GM13976 (cell line): ENCODE measurements at regions not wholly inside any gene's neighbourhood (a gene's known extent, or its start where the extent isn't known, plus 50 kb on each side); places are given as distances from the start of the nearest gene placed in this dataset.
A peak's percentile ranks its signal among the peaks of the same experiment; 100 is the strongest.

Source experiments
- DNase-seq: peaks from one replicate; pipeline ENCODE4 v3.0.0; 2012; ENCODE audit warnings: low spot score
- in situ Hi-C: fragments of 300-500 bp; cut with MboI; formaldehyde crosslinking; loops from one replicate; pipeline ENCODE4 v1.12.0; 2022; ENCODE audit warnings: low sequenced_read_pairs, mixed read lengths, inconsistent platforms; ENCODE audit not compliant: unreplicated experiment
- TF ChIP-seq, protein P1 (sequence below): IDR thresholded peaks from 2 replicates; pipeline ENCODE4 v1.5.1; 2012; ENCODE audit warnings: borderline replicate concordance, mild to moderate bottlenecking; ENCODE audit not compliant: insufficient read depth; ENCODE audit errors: extremely low read depth, missing control alignments, control extremely low read depth

- TF ChIP-seq, protein P1, sequence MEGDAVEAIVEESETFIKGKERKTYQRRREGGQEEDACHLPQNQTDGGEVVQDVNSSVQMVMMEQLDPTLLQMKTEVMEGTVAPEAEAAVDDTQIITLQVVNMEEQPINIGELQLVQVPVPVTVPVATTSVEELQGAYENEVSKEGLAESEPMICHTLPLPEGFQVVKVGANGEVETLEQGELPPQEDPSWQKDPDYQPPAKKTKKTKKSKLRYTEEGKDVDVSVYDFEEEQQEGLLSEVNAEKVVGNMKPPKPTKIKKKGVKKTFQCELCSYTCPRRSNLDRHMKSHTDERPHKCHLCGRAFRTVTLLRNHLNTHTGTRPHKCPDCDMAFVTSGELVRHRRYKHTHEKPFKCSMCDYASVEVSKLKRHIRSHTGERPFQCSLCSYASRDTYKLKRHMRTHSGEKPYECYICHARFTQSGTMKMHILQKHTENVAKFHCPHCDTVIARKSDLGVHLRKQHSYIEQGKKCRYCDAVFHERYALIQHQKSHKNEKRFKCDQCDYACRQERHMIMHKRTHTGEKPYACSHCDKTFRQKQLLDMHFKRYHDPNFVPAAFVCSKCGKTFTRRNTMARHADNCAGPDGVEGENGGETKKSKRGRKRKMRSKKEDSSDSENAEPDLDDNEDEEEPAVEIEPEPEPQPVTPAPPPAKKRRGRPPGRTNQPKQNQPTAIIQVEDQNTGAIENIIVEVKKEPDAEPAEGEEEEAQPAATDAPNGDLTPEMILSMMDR, result no peak
- in situ Hi-C loops, result no loop called here
- no peak for DNase-seq
Measured at GRCh38 chr15:87608238-87609028, 648.1 kb downstream of the NTRK3 start.

- TF ChIP-seq, protein P1, result no peak
- in situ Hi-C loops, result no loop called here
- no peak for DNase-seq
Measured at GRCh38 chr15:87606971-87607370, 649.6 kb downstream of the NTRK3 start.

GRCh38 chr15:87604857-87605446, 651.6 kb downstream of the NTRK3 start:
- in situ Hi-C loops, result no loop called here
- TF ChIP-seq, protein P1, result peak; percentile 38

DNA sequence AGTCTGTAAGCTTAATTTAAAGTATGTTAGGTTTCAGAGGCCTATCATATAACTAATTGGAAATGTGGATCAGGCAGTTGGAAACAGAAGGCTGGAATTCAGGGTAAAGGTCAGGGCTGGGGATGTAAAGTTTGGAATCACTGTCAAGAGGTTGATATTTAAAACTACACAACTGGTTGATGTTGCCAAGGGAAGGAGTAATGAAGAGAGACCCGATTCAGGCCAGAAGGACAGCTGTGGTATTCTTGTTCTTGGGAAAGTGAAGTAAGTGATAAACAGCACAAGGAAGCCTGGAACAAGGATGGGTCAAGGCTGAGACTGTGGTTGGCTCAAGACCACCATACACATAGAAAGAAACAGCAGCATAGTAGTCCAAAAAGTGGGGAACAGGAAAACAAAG, 654.2 kb downstream of the NTRK3 start:
- in situ Hi-C loops, result no loop called here
- TF ChIP-seq, protein P1, result no peak
- DNase-seq, result no peak

More at GRCh38 chr15:87604857-87605446, 651.6 kb downstream of the NTRK3 start:
- peak; percentile 6 for DNase-seq

- TF ChIP-seq, protein P1, result no peak
- in situ Hi-C loops, result loop anchor here (25.0 kb wide), 1 partner anchor 1737 kb away; no protein-coding TSS in a partner anchor
Measured at GRCh38 chr15:87599616-87600015, 656.9 kb downstream of the NTRK3 start.

DNA sequence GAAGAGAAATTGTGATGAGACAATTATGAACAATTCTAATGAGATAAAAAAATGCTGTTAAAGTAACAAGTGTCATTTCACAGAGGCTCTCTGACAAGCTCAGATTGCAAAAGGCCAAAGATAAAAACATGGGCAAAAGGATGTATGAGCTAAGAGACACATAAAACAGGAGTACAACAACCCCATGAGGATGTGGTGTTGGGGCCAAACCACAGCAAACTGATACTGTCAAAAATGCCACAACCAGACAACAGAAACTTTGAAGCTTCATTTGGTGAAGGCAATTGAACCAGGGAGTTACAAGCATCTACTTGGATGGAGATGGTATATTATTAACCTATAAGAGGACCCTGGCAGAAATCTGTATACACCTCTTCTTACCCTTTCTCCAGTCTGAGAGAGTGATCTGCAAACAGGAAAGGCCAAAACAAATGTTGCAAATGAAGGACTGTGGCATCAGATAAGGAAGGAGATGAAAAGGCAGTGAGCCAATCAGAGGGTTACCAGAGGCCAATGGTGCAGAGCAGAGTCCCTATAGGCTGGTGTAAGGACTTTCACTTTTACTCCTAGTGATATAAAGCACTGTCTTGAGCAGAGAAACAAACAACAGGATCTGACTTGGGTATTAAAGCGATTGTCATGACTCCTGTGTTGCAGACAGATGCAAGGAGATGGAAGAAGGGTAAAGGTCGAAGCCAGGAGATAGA, 659.0 kb downstream of the NTRK3 start:
- in situ Hi-C loops, result loop anchor here (25.0 kb wide), 1 partner anchor 1735 kb away; no protein-coding TSS in a partner anchor
- no peak for DNase-seq
- TF ChIP-seq, protein P1, result no peak

More at GRCh38 chr15:87599616-87600015, 656.9 kb downstream of the NTRK3 start:
- DNase-seq, result no peak
